Right atrium auricular region (tissue), 2 donors: ENCODE measurements at regions not wholly inside any gene's neighbourhood (a gene's known extent, or its start where the extent isn't known, plus 50 kb on each side); places are given as distances from the start of the nearest gene placed in this dataset.

Experiments
- DNase-seq: peaks from one replicate; pipeline ENCODE4 v3.0.0-alpha.2; 2019; ENCODE audit warnings: low spot score
- H3K27ac ChIP-seq, 2 donors: fragments of 200-600 bp; sonication (generic); 1 replicate in 1 of 2; 2 replicates in 1 of 2; pipeline ENCODE4 v1.5.1; 2016 to 2019
- H3K27me3 ChIP-seq, 2 donors: fragments of 200-600 bp; sonication (generic); one replicate each; pipeline versions ENCODE4 v1.5.1 to v1.6.0; 2017 to 2019
- H3K36me3 ChIP-seq: fragments of 200-600 bp; sonication (generic); one replicate; pipeline ENCODE4 v1.5.1; 2016
- H3K4me1 ChIP-seq, 2 donors: fragments of 200-600 bp; sonication (generic); one replicate each; pipeline versions ENCODE4 v1.5.1 to v1.6.0; 2017 to 2019
- H3K4me3 ChIP-seq, 2 donors: fragments of 200-600 bp; sonication (generic); 1 replicate in 1 of 2; 2 replicates in 1 of 2; pipeline ENCODE4 v1.5.1; 2017 to 2019; ENCODE audit warnings: mild to moderate bottlenecking in 1 of 2, moderate library complexity in 1 of 2
- H3K9me3 ChIP-seq, 2 donors: fragments of 200-600 bp; sonication (generic); one replicate each; pipeline ENCODE4 v1.5.1; 2019
- TF ChIP-seq, protein P1 (sequence below), 2 donors: fragments of 200-600 bp; sonication (generic); IDR thresholded peaks; one replicate each; pipeline ENCODE4 v1.5.1; 2019; ENCODE audit warnings: antibody characterized with exemption in 2 of 2

- no peak overlapping the region for H3K4me3 ChIP-seq
- H3K36me3 ChIP-seq = no peaks in the 10 kb centered on the region
- TF ChIP-seq, protein P1, sequence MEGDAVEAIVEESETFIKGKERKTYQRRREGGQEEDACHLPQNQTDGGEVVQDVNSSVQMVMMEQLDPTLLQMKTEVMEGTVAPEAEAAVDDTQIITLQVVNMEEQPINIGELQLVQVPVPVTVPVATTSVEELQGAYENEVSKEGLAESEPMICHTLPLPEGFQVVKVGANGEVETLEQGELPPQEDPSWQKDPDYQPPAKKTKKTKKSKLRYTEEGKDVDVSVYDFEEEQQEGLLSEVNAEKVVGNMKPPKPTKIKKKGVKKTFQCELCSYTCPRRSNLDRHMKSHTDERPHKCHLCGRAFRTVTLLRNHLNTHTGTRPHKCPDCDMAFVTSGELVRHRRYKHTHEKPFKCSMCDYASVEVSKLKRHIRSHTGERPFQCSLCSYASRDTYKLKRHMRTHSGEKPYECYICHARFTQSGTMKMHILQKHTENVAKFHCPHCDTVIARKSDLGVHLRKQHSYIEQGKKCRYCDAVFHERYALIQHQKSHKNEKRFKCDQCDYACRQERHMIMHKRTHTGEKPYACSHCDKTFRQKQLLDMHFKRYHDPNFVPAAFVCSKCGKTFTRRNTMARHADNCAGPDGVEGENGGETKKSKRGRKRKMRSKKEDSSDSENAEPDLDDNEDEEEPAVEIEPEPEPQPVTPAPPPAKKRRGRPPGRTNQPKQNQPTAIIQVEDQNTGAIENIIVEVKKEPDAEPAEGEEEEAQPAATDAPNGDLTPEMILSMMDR (IDR thresholded peaks at IDR 0.05) = no peak
- peaks cover 0 to 7% of the 10 kb centered on the region in 2 donors for H3K9me3 ChIP-seq
- no peak overlapping the region for H3K27ac ChIP-seq
- H3K4me1 ChIP-seq = no peaks in the 10 kb centered on the region
- DNase-seq = no peak
- H3K27me3 ChIP-seq = no peaks in the 10 kb centered on the region
These were observed 120.7 kb upstream of the DAZL start for GRCh38 chr3:16725972-16726371.

- H3K36me3 ChIP-seq = no peaks in the 10 kb centered on the region
- peaks cover 0 to 17% of the 10 kb centered on the region in 2 donors for H3K9me3 ChIP-seq
- H3K27ac ChIP-seq = no peak overlapping the region
- no peaks in the 10 kb centered on the region for H3K27me3 ChIP-seq
- DNase-seq = no peak
- TF ChIP-seq, protein P1 (IDR thresholded peaks at IDR 0.05) = no peak
- no peaks in the 10 kb centered on the region for H3K4me1 ChIP-seq
- H3K4me3 ChIP-seq = no peak overlapping the region
These were observed 123.8 kb upstream of the DAZL start for GRCh38 chr3:16728770-16729745.

- DNase-seq = no peak
These were observed 133.2 kb upstream of the DAZL start for GRCh38 chr3:16738451-16738850.

GRCh38 chr3:16739541-16740105 lies 134.4 kb upstream of the DAZL start:
- peaks cover 0 to 7% of the 10 kb centered on the region in 2 donors for H3K4me1 ChIP-seq
- no peak for DNase-seq
- no peaks in the 10 kb centered on the region for H3K27me3 ChIP-seq
- no peak overlapping the region for H3K4me3 ChIP-seq
- TF ChIP-seq, protein P1 (IDR thresholded peaks at IDR 0.05) = no peak
- peaks cover 0 to 7% of the 10 kb centered on the region in 2 donors for H3K9me3 ChIP-seq
- H3K36me3 ChIP-seq = no peaks in the 10 kb centered on the region
- H3K27ac ChIP-seq = no peak overlapping the region

More at GRCh38 chr3:16738451-16738850, 133.2 kb upstream of the DAZL start:
- Histone ChIP-seq H3K4me3 (no peak overlapping the region), H3K36me3 (no peaks in the 10 kb centered on the region), H3K27ac (no peak overlapping the region), H3K9me3 (peaks cover 0 to 10% of the 10 kb centered on the region in 2 donors), H3K27me3 (no peaks in the 10 kb centered on the region), H3K4me1 (peaks cover 0 to 7% of the 10 kb centered on the region in 2 donors)
- TF ChIP-seq, protein P1 (IDR thresholded peaks at IDR 0.05) = no peak

- Histone ChIP-seq H3K27ac (no peak overlapping the region), H3K4me1 (peaks cover 0 to 7% of the 10 kb centered on the region in 2 donors), H3K36me3 (no peaks in the 10 kb centered on the region), H3K27me3 (no peaks in the 10 kb centered on the region), H3K9me3 (peaks cover 0 to 7% of the 10 kb centered on the region in 2 donors), H3K4me3 (no peak overlapping the region)
- TF ChIP-seq, protein P1 (IDR thresholded peaks at IDR 0.05) = no peak
- DNase-seq = no peak
These were observed 135.3 kb upstream of the DAZL start for GRCh38 chr3:16740515-16740914.
